ENCODE measurements at regions not wholly inside any gene's neighbourhood (a gene's known extent, or its start where the extent isn't known, plus 50 kb on each side); places are given as distances from the start of the nearest gene placed in this dataset.

- no peak overlapping the region for H3K4me2 ChIP-seq (ENCODE audit: low read length)
Observed at GRCh38 chr4:43276321-43276720, 383.8 kb downstream of the GRXCR1 start.

GRCh38 chr4:43277003-43277402 lies 384.5 kb downstream of the GRXCR1 start:
- Histone ChIP-seq H3K4me1 (ENCODE audit: insufficient read depth, low read length, poor library complexity, severe bottlenecking) (no peaks in the 10 kb centered on the region), H3K27ac (ENCODE audit: low read depth, low read length, poor library complexity, severe bottlenecking) (no peak overlapping the region), H3K36me3 (ENCODE audit: insufficient read depth, low read length) (no peaks in the 10 kb centered on the region), H3K9me2 (ENCODE audit: insufficient read depth, low read length) (no peaks in the 10 kb centered on the region), H2AFZ (ENCODE audit: low read length) (no peak overlapping the region), H3K79me2 (ENCODE audit: insufficient read depth, low read depth, low read length) (no peaks in the 10 kb centered on the region), H3K9me3 (ENCODE audit: low read length) (no peaks in the 10 kb centered on the region), H4K20me1 (ENCODE audit: insufficient read depth, low read length) (no peaks in the 10 kb centered on the region), H3K4me2 (ENCODE audit: low read length) (no peak overlapping the region), H3K4me3 (ENCODE audit: low read depth, low read length, poor library complexity, severe bottlenecking) (no peak overlapping the region)
- TF ChIP-seq CTCF (conservative IDR thresholded peaks at IDR 0.05; ENCODE audit: low read length): no peak
- no peak for TF ChIP-seq EZH2phosphoT487 (IDR thresholded peaks at IDR 0.05; ENCODE audit: borderline replicate concordance, low read depth, low read length)
- ChIA-PET POLR2A (no interaction called here), CTCF (ENCODE audit: unreplicated experiment) (no interaction called here)
- intact Hi-C loops (cut with micrococcal nuclease; ENCODE audit: unreplicated experiment): no loop called here
- no TSS peak for BruUV-seq (replicated peaks)
- DNase-seq (ENCODE audit: low spot score): no peak

More at GRCh38 chr4:43276321-43276720, 383.8 kb downstream of the GRXCR1 start:
- TF ChIP-seq EZH2phosphoT487 (IDR thresholded peaks at IDR 0.05; ENCODE audit: borderline replicate concordance, low read depth, low read length) (no peak), CTCF (conservative IDR thresholded peaks at IDR 0.05; ENCODE audit: low read length) (no peak)
- intact Hi-C loops (cut with micrococcal nuclease; ENCODE audit: unreplicated experiment): no loop called here
- H3K4me1 ChIP-seq (ENCODE audit: insufficient read depth, low read length, poor library complexity, severe bottlenecking): no peaks in the 10 kb centered on the region
- no peaks in the 10 kb centered on the region for H3K36me3 ChIP-seq (ENCODE audit: insufficient read depth, low read length)
- no TSS peak for BruUV-seq (replicated peaks)
- no peak overlapping the region for H2AFZ ChIP-seq (ENCODE audit: low read length)
- ChIA-PET CTCF (ENCODE audit: unreplicated experiment) (no interaction called here), POLR2A (no interaction called here)
- no peak overlapping the region for H3K4me3 ChIP-seq (ENCODE audit: low read depth, low read length, poor library complexity, severe bottlenecking)
- no peaks in the 10 kb centered on the region for H3K9me2 ChIP-seq (ENCODE audit: insufficient read depth, low read length)
- no peaks in the 10 kb centered on the region for H4K20me1 ChIP-seq (ENCODE audit: insufficient read depth, low read length)
- no peak overlapping the region for H3K27ac ChIP-seq (ENCODE audit: low read depth, low read length, poor library complexity, severe bottlenecking)
- no peaks in the 10 kb centered on the region for H3K79me2 ChIP-seq (ENCODE audit: insufficient read depth, low read depth, low read length)
- no peak for DNase-seq (ENCODE audit: low spot score)
- no peaks in the 10 kb centered on the region for H3K9me3 ChIP-seq (ENCODE audit: low read length)

GRCh38 chr4:43282534-43282933 lies 390.0 kb downstream of the GRXCR1 start:
- H2AFZ ChIP-seq (ENCODE audit: low read length): no peak overlapping the region
- CTCF ChIA-PET (ENCODE audit: unreplicated experiment): no interaction called here
- H3K9me3 ChIP-seq (ENCODE audit: low read length): no peaks in the 10 kb centered on the region
- H3K27ac ChIP-seq (ENCODE audit: low read depth, low read length, poor library complexity, severe bottlenecking): no peak overlapping the region
- no peak overlapping the region for H3K4me2 ChIP-seq (ENCODE audit: low read length)
- no peaks in the 10 kb centered on the region for H4K20me1 ChIP-seq (ENCODE audit: insufficient read depth, low read length)
- H3K9me2 ChIP-seq (ENCODE audit: insufficient read depth, low read length): no peaks in the 10 kb centered on the region
- intact Hi-C loops (cut with micrococcal nuclease; ENCODE audit: unreplicated experiment): no loop called here
- TF ChIP-seq EZH2phosphoT487 (IDR thresholded peaks at IDR 0.05; ENCODE audit: borderline replicate concordance, low read depth, low read length): no peak
- H3K79me2 ChIP-seq (ENCODE audit: insufficient read depth, low read depth, low read length): no peaks in the 10 kb centered on the region
- H3K4me1 ChIP-seq (ENCODE audit: insufficient read depth, low read length, poor library complexity, severe bottlenecking): no peaks in the 10 kb centered on the region
- no peak overlapping the region for H3K4me3 ChIP-seq (ENCODE audit: low read depth, low read length, poor library complexity, severe bottlenecking)
- H3K36me3 ChIP-seq (ENCODE audit: insufficient read depth, low read length): no peaks in the 10 kb centered on the region
- no peak for DNase-seq (ENCODE audit: low spot score)
- POLR2A ChIA-PET: interaction anchor here (1.6 kb wide), 1 partner anchor 13 kb away, joined by 5 read pairs; no protein-coding TSS in a partner anchor
- BruUV-seq (replicated peaks): no TSS peak
